ENCODE measurements at regions not wholly inside any gene's neighbourhood (a gene's known extent, or its start where the extent isn't known, plus 50 kb on each side); places are given as distances from the start of the nearest gene placed in this dataset.

DNA sequence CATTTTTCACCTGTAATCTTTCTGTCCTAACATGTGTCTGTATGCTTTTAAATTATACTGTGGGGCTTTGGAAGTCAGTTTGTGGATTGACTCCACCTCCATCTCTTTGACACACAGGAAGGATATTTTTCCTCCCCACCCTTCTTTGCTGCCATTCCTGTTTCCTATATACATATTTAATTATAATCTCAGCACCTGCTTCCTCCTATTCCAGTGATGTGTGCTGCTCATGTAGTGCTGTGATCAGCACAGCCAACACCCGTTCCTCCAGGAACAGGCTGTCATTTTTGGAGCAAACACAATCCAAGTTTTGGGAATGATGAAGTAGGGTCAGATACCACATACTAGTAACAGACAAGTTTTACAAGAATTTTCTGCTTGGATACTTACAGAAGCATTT is 135.0 kb upstream of the PRPS1L1 start:
- Histone ChIP-seq H3K27me3 (no peaks in the 10 kb centered on the region), H3K4me3 (replicated peaks in 1 of 3) (no peak overlapping the region), H3K4me1 (no peaks in the 10 kb centered on the region), H3K27ac (no peak overlapping the region), H3K36me3 (no peaks in the 10 kb centered on the region), H3K9me3 (no peaks in the 10 kb centered on the region)
- no peak for DNase-seq
- intact Hi-C loops (cut with DNase I) = no loop called here
- 58 to 93% methylated on average over 1 of the region's 1 CpG for WGBS, 2 donors
- no peak for TF ChIP-seq POLR2A (IDR thresholded peaks at IDR 0.05)
- TF ChIP-seq, protein P1, sequence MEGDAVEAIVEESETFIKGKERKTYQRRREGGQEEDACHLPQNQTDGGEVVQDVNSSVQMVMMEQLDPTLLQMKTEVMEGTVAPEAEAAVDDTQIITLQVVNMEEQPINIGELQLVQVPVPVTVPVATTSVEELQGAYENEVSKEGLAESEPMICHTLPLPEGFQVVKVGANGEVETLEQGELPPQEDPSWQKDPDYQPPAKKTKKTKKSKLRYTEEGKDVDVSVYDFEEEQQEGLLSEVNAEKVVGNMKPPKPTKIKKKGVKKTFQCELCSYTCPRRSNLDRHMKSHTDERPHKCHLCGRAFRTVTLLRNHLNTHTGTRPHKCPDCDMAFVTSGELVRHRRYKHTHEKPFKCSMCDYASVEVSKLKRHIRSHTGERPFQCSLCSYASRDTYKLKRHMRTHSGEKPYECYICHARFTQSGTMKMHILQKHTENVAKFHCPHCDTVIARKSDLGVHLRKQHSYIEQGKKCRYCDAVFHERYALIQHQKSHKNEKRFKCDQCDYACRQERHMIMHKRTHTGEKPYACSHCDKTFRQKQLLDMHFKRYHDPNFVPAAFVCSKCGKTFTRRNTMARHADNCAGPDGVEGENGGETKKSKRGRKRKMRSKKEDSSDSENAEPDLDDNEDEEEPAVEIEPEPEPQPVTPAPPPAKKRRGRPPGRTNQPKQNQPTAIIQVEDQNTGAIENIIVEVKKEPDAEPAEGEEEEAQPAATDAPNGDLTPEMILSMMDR (IDR thresholded peaks at IDR 0.05) = no peak

DNA sequence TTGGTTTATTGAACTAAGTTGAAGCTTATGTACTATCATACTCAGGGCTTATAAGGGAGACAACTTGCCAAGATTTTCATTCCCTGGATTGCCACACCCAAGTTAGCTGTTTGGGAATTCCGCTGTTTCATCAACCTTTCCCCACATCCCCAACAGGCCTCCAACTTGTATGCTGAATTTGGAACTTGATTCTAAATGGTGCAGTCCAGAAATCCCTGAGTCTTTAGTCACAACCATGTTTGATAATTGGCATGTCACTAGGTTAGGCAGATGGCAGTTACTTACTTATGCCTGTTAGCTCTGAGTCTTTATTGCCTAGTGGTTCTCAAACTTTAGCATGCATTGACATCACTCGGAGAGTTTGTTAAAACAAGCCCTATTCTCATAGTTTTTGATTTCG is 135.4 kb upstream of the PRPS1L1 start:
- DNase-seq = no peak
- Histone ChIP-seq H3K9me3 (no peaks in the 10 kb centered on the region), H3K36me3 (no peaks in the 10 kb centered on the region), H3K4me3 (replicated peaks in 1 of 3) (no peak overlapping the region), H3K27me3 (no peaks in the 10 kb centered on the region), H3K27ac (no peak overlapping the region), H3K4me1 (no peaks in the 10 kb centered on the region)
- 90 to 91% methylated on average over 3 of the region's 3 CpGs for WGBS, 2 donors
- TF ChIP-seq POLR2A (IDR thresholded peaks at IDR 0.05) = no peak
- TF ChIP-seq, protein P1 (IDR thresholded peaks at IDR 0.05) = no peak
- intact Hi-C loops (cut with DNase I) = no loop called here

DNA sequence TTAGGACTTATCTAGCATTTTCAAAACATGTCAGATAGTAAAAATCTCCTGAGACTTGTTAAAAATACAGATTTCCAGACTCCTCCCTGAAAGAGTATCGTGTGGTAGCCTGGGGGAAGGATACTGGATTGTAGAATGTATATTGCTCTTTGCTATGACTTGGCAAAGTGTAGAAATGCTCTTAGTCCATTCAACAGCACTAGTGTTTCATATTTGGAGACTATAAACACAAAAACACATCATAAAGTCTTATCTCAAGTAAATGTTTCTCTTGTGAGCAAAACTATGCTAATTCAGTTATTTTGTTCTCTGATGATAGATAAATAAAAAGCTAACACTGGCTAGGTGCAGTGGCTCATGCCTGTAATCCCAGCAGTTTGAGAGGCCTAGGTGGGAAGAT is 137.5 kb upstream of the PRPS1L1 start:
- Histone ChIP-seq H3K4me3 (replicated peaks in 1 of 3) (no peak overlapping the region), H3K27me3 (no peaks in the 10 kb centered on the region), H3K4me1 (no peaks in the 10 kb centered on the region), H3K9me3 (no peaks in the 10 kb centered on the region), H3K27ac (no peak overlapping the region), H3K36me3 (no peaks in the 10 kb centered on the region)
- 73 to 79% methylated on average over 1 of the region's 1 CpG for WGBS, 2 donors
- no peak for DNase-seq
- intact Hi-C loops (cut with DNase I) = no loop called here
- TF ChIP-seq, protein P1 (IDR thresholded peaks at IDR 0.05) = no peak
- no peak for TF ChIP-seq POLR2A (IDR thresholded peaks at IDR 0.05)

DNA sequence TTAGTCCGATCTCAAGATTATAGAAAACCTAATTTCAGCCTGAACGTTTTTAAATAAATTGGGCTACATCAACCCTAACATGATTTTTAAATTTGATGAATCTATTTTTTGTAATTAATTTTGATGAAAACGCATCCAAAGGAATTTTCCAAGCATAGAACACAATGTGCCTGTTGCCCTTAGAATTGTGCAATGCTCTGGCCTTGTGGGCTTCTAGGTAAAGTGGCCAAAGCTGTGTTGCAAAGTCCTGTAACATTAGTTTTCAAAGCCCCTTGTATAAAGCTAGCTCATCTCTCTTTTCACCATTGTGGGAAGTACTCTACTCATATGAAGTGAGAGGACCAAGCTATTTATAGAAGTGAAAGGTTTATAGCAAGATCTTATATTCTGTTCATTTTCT is 138.4 kb upstream of the PRPS1L1 start:
- intact Hi-C loops (cut with DNase I) = no loop called here
- TF ChIP-seq, protein P1 (IDR thresholded peaks at IDR 0.05) = no peak
- no peak for TF ChIP-seq POLR2A (IDR thresholded peaks at IDR 0.05)
- H3K27me3 ChIP-seq = no peaks in the 10 kb centered on the region
- no peaks in the 10 kb centered on the region for H3K9me3 ChIP-seq
- no peak overlapping the region for H3K4me3 ChIP-seq (replicated peaks in 1 of 3)
- no peaks in the 10 kb centered on the region for H3K4me1 ChIP-seq
- no peaks in the 10 kb centered on the region for H3K36me3 ChIP-seq
- WGBS, 2 donors = 93 to 96% methylated on average over 3 of the region's 3 CpGs
- H3K27ac ChIP-seq = no peak overlapping the region
- DNase-seq = no peak

DNA sequence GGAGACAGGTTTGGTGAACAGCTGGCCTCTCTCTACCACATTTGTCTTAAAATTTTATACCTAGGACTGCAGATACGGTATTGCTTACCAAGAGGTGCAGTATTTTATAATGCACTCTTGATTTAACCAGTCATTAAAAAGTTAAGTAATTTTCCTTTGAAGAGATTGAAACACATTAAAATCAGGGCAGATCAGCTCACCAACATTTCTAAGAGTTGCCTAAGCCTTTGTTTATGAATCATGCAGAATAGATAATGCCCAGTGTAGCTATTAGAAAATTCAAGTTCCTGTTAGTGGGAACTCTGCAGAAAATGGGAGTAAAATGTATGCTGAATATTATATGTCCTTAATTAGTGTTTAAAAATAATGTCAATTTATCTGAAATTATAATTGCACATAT is 140.2 kb upstream of the PRPS1L1 start:
- Histone ChIP-seq H3K9me3 (no peaks in the 10 kb centered on the region), H3K36me3 (no peaks in the 10 kb centered on the region), H3K4me3 (replicated peaks in 1 of 3) (no peak overlapping the region), H3K27ac (no peak overlapping the region), H3K4me1 (no peaks in the 10 kb centered on the region), H3K27me3 (no peaks in the 10 kb centered on the region)
- 97% methylated on average over 1 of the region's 1 CpG for WGBS, 2 donors
- intact Hi-C loops (cut with DNase I) = no loop called here
- TF ChIP-seq POLR2A (IDR thresholded peaks at IDR 0.05) = no peak
- TF ChIP-seq, protein P1 (IDR thresholded peaks at IDR 0.05) = no peak
- DNase-seq = no peak
